Neural cell (in vitro differentiated cells): ENCODE measurements at regions not wholly inside any gene's neighbourhood (a gene's known extent, or its start where the extent isn't known, plus 50 kb on each side); places are given as distances from the start of the nearest gene placed in this dataset.

Experiments
- H2AFZ ChIP-seq: fragments of 200-600, 300-800 bp; sonication (generic), shearing (Covaris generic); 2 replicates; pipeline ENCODE4 v1.6.0; 2014; ENCODE audit warnings: low read depth, mild to moderate bottlenecking, antibody characterized with exemption, low read length, moderate library complexity
- H3F3A ChIP-seq: fragments of 200-600 bp; shearing (Covaris generic); 2 replicates; pipeline ENCODE4 v1.6.1; 2016; ENCODE audit warnings: mild to moderate bottlenecking, moderate library complexity, mixed read lengths, antibody characterized with exemption, low read length; ENCODE audit not compliant: insufficient read depth, poor library complexity, severe bottlenecking
- H3K27ac ChIP-seq: fragments of 200-600, 300-800 bp; sonication (generic), shearing (Covaris generic); 2 replicates; pipeline ENCODE4 v1.5.1; 2014; ENCODE audit warnings: mild to moderate bottlenecking, low read length, moderate library complexity
- H3K27me3 ChIP-seq: fragments of 300-800, 200-600 bp; sonication (generic), shearing (Covaris generic); 2 replicates; pipeline ENCODE4 v1.6.0; 2014; ENCODE audit warnings: mild to moderate bottlenecking, low read depth, low read length, moderate library complexity; ENCODE audit not compliant: insufficient read depth
- H3K36me3 ChIP-seq: fragments of 300-800, 200-600 bp; sonication (generic), shearing (Covaris generic); 2 replicates; pipeline ENCODE4 v1.5.1; 2014; ENCODE audit warnings: mild to moderate bottlenecking, antibody characterized with exemption, low read length, moderate library complexity; ENCODE audit not compliant: insufficient read depth
- H3K4me2 ChIP-seq: fragments of 300-800, 200-600 bp; sonication (generic), shearing (Covaris generic); 2 replicates; pipeline ENCODE4 v1.6.0; 2014; ENCODE audit warnings: mild to moderate bottlenecking, low read length
- H3K4me3 ChIP-seq: fragments of 300-800, 200-600 bp; sonication (generic), shearing (Covaris generic); 2 replicates; pipeline ENCODE4 v1.5.1; 2014; ENCODE audit warnings: mild to moderate bottlenecking, low read length, moderate library complexity
- H3K79me2 ChIP-seq: fragments of 200-600 bp; shearing (Covaris generic); replicated peaks from 2 replicates; pipeline ENCODE4 v1.6.0; 2014; ENCODE audit warnings: mild to moderate bottlenecking, low read length, moderate library complexity; ENCODE audit not compliant: insufficient read depth
- H3K9ac ChIP-seq: fragments of 300-800, 200-600 bp; sonication (generic), shearing (Covaris generic); 2 replicates; pipeline ENCODE4 v1.6.1; 2016; ENCODE audit warnings: mild to moderate bottlenecking, low read length, mixed read lengths
- H3K9me2 ChIP-seq: fragments of 200-600 bp; shearing (Covaris generic); 2 replicates; pipeline ENCODE4 v1.6.1; 2016; ENCODE audit warnings: mild to moderate bottlenecking, low read length, mixed read lengths; ENCODE audit not compliant: insufficient read depth
- H3K9me3 ChIP-seq: fragments of 200-600, 300-800 bp; sonication (generic), shearing (Covaris generic); 2 replicates; pipeline ENCODE4 v1.6.1; 2016; ENCODE audit warnings: mild to moderate bottlenecking, mixed run types, low read length, moderate library complexity, mixed read lengths
- H4K20me1 ChIP-seq: fragments of 200-600 bp; shearing (Covaris generic); 2 replicates; pipeline ENCODE4 v1.6.1; 2016; ENCODE audit warnings: mild to moderate bottlenecking, mixed run types; ENCODE audit not compliant: insufficient read depth
- CTCF ChIP-seq: fragments of 450-650 bp; IDR thresholded peaks from 2 replicates; pipeline ENCODE4 v1.5.1; 2014; ENCODE audit warnings: antibody characterized with exemption, mild to moderate bottlenecking, moderate library complexity; ENCODE audit not compliant: poor library complexity, severe bottlenecking
- EP300 ChIP-seq: fragments of 450-650 bp; conservative IDR thresholded peaks from 2 replicates; pipeline ENCODE4 v1.6.1; 2014; ENCODE audit warnings: antibody characterized with exemption, mild to moderate bottlenecking, moderate library complexity; ENCODE audit not compliant: poor library complexity, severe bottlenecking
- EZH2 ChIP-seq: fragments of 200-600, 300-800 bp; shearing (Covaris generic), sonication (generic); IDR thresholded peaks from 2 replicates; pipeline ENCODE4 v1.6.1; 2014; ENCODE audit warnings: antibody characterized with exemption, low read length, borderline replicate concordance, mild to moderate bottlenecking; ENCODE audit not compliant: insufficient read depth, poor library complexity, severe bottlenecking
- MXI1 ChIP-seq: fragments of 450-650 bp; conservative IDR thresholded peaks from 2 replicates; pipeline ENCODE4 v1.6.1; 2014; ENCODE audit warnings: antibody characterized with exemption, mild to moderate bottlenecking; ENCODE audit not compliant: poor library complexity, severe bottlenecking
- POLR2AphosphoS5 ChIP-seq: IDR thresholded peaks from 2 replicates; pipeline ENCODE4 v1.6.1; 2012
- RAD21 ChIP-seq: fragments of 450-650 bp; conservative IDR thresholded peaks from 2 replicates; pipeline ENCODE4 v1.6.1; 2014; ENCODE audit warnings: antibody characterized with exemption, mild to moderate bottlenecking, moderate library complexity
- SMC3 ChIP-seq: fragments of 450-650 bp; conservative IDR thresholded peaks from 2 replicates; pipeline ENCODE4 v1.6.1; 2014; ENCODE audit warnings: antibody characterized with exemption, mild to moderate bottlenecking, moderate library complexity; ENCODE audit not compliant: poor library complexity
- TAF1 ChIP-seq: IDR thresholded peaks from 2 replicates; pipeline ENCODE4 v1.6.1; 2012; ENCODE audit warnings: low read depth
- TF ChIP-seq, protein P1 (sequence below): IDR thresholded peaks from 2 replicates; pipeline ENCODE4 v1.6.1; 2012; ENCODE audit warnings: borderline replicate concordance

GRCh38 chr6:84390851-84391250, 163.4 kb upstream of the CEP162 start:
- H3F3A ChIP-seq, result no peaks in the 10 kb centered on the region
- H3K9me2 ChIP-seq, result no peaks in the 10 kb centered on the region
- H3K4me2 ChIP-seq, result no peak overlapping the region
- H3K9me3 ChIP-seq, result no peaks in the 10 kb centered on the region
- H4K20me1 ChIP-seq, result no peaks in the 10 kb centered on the region
- no peak overlapping the region for H3K4me3 ChIP-seq
- no peaks in the 10 kb centered on the region for H3K79me2 ChIP-seq
- H3K9ac ChIP-seq, result no peak overlapping the region
- no peak overlapping the region for H2AFZ ChIP-seq
- H3K27me3 ChIP-seq, result no peaks in the 10 kb centered on the region
- no peak for TF ChIP-seq POLR2AphosphoS5
- TF ChIP-seq EP300, result no peak
- no peak for TF ChIP-seq EZH2
- TF ChIP-seq, protein P1, sequence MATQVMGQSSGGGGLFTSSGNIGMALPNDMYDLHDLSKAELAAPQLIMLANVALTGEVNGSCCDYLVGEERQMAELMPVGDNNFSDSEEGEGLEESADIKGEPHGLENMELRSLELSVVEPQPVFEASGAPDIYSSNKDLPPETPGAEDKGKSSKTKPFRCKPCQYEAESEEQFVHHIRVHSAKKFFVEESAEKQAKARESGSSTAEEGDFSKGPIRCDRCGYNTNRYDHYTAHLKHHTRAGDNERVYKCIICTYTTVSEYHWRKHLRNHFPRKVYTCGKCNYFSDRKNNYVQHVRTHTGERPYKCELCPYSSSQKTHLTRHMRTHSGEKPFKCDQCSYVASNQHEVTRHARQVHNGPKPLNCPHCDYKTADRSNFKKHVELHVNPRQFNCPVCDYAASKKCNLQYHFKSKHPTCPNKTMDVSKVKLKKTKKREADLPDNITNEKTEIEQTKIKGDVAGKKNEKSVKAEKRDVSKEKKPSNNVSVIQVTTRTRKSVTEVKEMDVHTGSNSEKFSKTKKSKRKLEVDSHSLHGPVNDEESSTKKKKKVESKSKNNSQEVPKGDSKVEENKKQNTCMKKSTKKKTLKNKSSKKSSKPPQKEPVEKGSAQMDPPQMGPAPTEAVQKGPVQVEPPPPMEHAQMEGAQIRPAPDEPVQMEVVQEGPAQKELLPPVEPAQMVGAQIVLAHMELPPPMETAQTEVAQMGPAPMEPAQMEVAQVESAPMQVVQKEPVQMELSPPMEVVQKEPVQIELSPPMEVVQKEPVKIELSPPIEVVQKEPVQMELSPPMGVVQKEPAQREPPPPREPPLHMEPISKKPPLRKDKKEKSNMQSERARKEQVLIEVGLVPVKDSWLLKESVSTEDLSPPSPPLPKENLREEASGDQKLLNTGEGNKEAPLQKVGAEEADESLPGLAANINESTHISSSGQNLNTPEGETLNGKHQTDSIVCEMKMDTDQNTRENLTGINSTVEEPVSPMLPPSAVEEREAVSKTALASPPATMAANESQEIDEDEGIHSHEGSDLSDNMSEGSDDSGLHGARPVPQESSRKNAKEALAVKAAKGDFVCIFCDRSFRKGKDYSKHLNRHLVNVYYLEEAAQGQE, result no peak
- TF ChIP-seq MXI1, result no peak
- no peak for TF ChIP-seq TAF1
- TF ChIP-seq SMC3, result no peak
- no peak for TF ChIP-seq CTCF
- TF ChIP-seq RAD21, result no peak
- no peaks in the 10 kb centered on the region for H3K36me3 ChIP-seq
- no peak overlapping the region for H3K27ac ChIP-seq

DNA sequence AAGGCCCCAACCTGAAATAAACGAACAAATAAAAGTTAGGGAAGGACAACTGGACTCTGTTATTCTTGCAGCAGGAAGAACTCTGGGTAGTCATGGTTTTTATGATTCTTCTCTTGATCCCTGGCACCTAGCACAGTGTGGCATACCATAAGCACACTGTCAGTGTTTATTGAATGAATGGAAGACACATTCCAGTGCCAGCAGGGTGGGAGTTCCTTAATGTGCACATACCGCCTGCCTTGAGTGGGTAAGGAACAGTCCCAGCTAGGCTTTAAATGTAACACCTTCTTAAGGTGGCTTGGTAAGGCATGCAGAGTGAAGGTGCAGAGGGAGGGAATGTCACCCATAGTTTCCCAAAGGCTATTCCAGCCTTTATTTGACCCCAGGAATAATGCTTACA, 162.9 kb upstream of the CEP162 start:
- Histone ChIP-seq H4K20me1 (no peaks in the 10 kb centered on the region), H3K27me3 (no peaks in the 10 kb centered on the region), H3K9me2 (no peaks in the 10 kb centered on the region), H3K9me3 (no peaks in the 10 kb centered on the region), H3K79me2 (no peaks in the 10 kb centered on the region), H3K27ac (no peak overlapping the region), H3K36me3 (no peaks in the 10 kb centered on the region), H2AFZ (no peak overlapping the region), H3K4me3 (no peak overlapping the region), H3K9ac (no peak overlapping the region), H3F3A (no peaks in the 10 kb centered on the region), H3K4me2 (no peak overlapping the region)
- TF ChIP-seq CTCF (no peak), MXI1 (no peak), RAD21 (no peak), EP300 (no peak)
